ENCODE measurements at regions not wholly inside any gene's neighbourhood (a gene's known extent, or its start where the extent isn't known, plus 50 kb on each side); places are given as distances from the start of the nearest gene placed in this dataset.
A peak's percentile ranks its signal among the peaks of the same experiment; 100 is the strongest.

- TF ChIP-seq, protein P1, sequence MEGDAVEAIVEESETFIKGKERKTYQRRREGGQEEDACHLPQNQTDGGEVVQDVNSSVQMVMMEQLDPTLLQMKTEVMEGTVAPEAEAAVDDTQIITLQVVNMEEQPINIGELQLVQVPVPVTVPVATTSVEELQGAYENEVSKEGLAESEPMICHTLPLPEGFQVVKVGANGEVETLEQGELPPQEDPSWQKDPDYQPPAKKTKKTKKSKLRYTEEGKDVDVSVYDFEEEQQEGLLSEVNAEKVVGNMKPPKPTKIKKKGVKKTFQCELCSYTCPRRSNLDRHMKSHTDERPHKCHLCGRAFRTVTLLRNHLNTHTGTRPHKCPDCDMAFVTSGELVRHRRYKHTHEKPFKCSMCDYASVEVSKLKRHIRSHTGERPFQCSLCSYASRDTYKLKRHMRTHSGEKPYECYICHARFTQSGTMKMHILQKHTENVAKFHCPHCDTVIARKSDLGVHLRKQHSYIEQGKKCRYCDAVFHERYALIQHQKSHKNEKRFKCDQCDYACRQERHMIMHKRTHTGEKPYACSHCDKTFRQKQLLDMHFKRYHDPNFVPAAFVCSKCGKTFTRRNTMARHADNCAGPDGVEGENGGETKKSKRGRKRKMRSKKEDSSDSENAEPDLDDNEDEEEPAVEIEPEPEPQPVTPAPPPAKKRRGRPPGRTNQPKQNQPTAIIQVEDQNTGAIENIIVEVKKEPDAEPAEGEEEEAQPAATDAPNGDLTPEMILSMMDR (IDR thresholded peaks at IDR 0.05; ENCODE audit: low read depth, low read length) = peak; percentile 85
- H3K4me3 ChIP-seq (ENCODE audit: low read depth, low read length) = no peak overlapping the region
These were observed 171.9 kb upstream of the GATA6 start for GRCh38 chr18:21997207-21998143.

GRCh38 chr18:21998486-21998885, 170.9 kb upstream of the GATA6 start:
- H3K4me3 ChIP-seq (ENCODE audit: low read depth, low read length) = no peak overlapping the region
- TF ChIP-seq, protein P1 (IDR thresholded peaks at IDR 0.05; ENCODE audit: low read depth, low read length) = no peak

DNA sequence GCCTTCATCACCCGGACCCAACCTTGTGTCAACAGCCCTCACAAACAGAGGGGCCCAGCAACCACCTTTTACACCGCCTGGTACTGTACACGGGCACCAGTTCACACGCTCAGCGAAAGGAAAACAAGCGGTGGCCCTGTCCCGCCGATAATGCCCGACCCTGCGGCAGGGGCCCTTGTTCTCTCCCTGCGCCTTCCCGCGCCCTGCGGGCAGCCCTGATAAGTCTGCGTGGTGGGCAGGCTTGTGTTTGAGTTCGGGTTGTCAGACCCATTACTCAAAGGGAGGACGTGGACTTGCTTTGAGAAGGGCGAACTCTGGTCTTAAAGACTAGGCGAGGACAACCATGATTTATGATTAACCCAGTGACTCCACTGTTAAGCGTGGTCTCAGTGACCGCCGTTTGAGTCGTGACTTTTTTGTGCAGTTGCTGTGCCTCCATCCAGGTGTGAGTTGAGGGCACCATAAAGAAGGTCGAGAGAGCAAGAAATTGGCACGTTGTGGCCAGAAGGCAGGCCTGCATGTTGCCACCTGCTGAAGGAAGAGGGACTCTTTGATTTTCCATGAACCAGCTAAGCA, 167.4 kb upstream of the GATA6 start:
- TF ChIP-seq, protein P1 (IDR thresholded peaks at IDR 0.05; ENCODE audit: low read depth, low read length) = no peak
- no peak overlapping the region for H3K4me3 ChIP-seq (ENCODE audit: low read depth, low read length)

- no peak overlapping the region for H3K4me3 ChIP-seq (ENCODE audit: low read depth, low read length)
- TF ChIP-seq, protein P1 (IDR thresholded peaks at IDR 0.05; ENCODE audit: low read depth, low read length) = no peak
These were observed 164.1 kb upstream of the GATA6 start for GRCh38 chr18:22005191-22005841.

GRCh38 chr18:22006458-22006857, 162.9 kb upstream of the GATA6 start:
- no peak overlapping the region for H3K4me3 ChIP-seq (ENCODE audit: low read depth, low read length)
- TF ChIP-seq, protein P1 (IDR thresholded peaks at IDR 0.05; ENCODE audit: low read depth, low read length) = no peak

DNA sequence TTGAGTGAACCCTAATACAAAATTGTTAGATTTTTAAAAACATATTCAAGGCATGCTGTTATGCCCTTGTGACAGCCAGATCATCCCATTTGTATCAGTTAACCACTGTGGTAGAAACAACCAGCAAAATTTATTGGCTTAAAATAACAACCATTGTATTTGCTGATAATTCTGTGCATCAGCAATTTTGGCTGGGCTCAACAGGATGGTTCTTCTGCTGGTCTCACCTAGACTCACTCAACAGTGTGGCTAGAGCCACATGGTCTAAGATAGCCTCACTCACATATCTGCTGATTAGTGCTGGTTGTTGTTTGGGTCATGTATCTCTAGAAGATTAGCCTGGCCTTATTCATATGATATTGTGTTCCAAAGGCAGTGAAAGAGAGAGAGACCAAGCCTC, 160.1 kb upstream of the GATA6 start:
- TF ChIP-seq, protein P1 (IDR thresholded peaks at IDR 0.05; ENCODE audit: low read depth, low read length) = no peak

More for the DNA sequence above, 160.1 kb upstream of the GATA6 start:
- H3K4me3 ChIP-seq (ENCODE audit: low read depth, low read length) = no peak overlapping the region
